ENCODE measurements at regions not wholly inside any gene's neighbourhood (a gene's known extent, or its start where the extent isn't known, plus 50 kb on each side); places are given as distances from the start of the nearest gene placed in this dataset.
"Not testable (repeated sequence)": the region's sequence is repeated elsewhere in the genome, so short reads cannot be mapped to it uniquely, and the experiment has no call there.

DNA sequence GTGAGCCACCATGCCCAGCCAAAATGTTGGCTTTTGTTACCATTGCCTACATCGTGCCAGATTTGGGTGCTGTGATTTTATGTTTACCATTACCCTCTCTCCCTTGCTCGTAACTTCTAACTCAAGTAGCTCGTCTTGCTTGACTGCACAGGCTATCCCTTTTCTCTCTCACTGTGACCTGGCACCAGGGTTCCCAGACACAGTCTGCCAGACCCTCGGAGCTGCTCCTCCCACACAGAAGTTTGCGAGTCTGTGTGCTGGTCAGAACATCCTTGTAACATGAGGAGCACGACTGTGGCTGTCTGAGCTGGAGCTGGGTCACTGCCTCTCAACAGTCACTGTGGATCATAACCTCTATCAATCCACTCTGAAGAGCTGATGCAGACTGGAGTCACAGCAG lies 152.5 kb upstream of the ACKR3 start:
- DNase-seq: no peak

DNA sequence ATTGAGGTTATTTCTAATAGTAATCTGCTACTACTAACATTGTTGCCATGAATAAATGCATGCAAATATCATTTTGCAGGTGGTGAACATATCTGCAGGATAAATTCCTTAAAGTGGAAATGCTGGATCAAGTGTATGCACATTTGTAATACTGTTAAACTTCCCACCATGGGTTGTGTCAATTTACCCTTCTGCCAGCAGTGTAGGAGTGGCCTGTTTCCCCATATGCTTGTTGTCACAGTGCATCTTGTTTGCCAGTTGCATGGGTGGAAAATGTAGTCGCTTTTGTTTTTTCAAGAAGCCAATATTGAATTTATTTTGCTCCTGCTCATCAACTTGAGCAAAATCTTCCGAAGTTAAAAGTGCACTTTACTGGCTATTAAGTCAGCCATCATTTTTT lies 139.0 kb upstream of the ACKR3 start:
- no peak for DNase-seq

DNA sequence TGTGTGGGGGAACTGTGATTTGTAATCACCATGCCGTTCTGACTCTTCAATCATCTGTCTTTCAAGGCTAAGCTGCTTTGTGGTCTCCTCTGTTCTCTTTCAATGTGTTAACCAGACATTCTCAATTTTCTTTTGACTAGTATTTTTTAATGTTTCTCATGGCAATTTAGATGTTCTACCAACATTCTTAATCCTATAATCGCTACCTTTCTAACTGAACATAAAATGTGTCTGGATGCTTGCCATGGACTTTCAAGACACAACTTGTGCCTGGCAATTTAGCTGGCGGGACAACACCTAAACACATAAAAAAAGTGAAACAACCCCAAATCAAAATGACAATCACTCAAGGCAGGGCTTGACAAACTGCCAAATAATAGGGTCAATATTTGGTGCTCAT lies 135.0 kb upstream of the ACKR3 start:
- DNase-seq: no peak

DNA sequence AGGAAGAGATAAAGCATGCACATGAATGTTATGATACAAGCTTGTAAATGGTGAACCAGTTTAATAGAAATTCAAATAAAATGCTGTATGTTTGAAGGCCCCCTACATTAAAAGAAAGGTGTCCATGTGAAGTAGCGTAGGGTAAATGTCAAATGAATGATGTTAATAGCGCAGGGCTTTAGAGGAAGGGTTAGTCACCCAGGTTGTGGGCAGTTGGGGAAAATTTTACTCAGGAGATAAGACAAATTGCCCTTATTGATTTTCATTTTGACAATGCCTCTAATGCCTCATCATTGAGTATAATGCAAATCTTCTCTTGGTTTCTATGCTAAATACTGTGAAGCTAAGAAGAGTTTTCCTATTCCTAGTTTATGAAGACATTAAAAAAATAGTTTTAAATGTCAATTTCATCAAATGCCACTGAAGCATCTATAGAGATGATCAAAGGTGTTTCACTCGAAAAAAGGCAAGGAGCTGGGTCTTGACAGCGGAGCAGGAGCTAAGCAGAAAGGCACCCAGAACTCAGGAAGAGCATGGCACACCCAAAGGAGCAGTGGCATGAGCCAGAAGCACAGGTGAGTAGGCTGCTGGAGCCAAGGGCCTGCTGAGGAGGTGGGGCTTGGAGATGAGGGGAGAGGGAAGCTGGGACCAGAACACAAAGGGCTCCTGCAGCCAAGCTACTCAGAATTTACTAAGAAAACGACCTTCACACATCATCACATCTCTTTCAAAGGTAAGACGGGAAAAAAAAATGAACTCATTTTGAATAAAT lies 129.3 kb upstream of the ACKR3 start:
- no peak for DNase-seq

DNA sequence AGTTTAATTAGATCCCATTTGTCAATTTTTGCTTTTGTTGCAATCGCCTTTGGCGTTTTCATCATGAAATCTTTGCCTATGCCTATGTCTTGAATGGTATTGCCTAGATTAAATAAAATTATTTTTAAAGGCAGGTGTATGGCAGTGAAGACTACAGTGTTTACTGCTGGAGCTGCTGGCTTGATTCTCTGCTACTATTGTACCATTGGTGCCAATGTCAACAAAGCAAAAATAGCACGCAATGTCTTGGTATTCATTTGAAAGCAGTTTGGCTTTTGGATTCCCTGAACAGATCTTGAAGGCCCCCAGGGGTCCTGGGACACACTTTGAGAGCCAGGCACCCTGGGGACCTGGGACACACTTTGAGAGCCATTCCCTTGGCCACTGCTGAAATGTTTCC lies 125.4 kb upstream of the ACKR3 start:
- no peak for DNase-seq

DNA sequence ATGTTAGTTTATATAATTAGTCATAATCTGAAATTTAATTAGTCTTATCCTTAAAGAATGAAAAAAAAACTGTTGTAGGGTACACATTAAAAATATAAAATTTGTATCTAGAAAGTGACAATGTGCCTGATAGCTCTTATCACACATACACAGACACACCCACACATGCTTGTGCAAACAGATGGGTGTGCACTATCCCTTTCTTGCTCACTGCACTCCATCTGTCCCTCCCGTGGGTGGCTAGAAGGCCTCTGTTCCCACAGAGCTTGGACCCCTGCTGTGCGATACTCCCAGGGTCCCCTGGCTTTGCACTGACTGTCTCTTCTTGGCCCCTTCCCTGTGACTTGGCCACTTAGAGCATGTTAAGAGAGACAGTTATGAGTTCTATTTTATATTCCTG lies 123.9 kb upstream of the ACKR3 start:
- DNase-seq: no peak

DNA sequence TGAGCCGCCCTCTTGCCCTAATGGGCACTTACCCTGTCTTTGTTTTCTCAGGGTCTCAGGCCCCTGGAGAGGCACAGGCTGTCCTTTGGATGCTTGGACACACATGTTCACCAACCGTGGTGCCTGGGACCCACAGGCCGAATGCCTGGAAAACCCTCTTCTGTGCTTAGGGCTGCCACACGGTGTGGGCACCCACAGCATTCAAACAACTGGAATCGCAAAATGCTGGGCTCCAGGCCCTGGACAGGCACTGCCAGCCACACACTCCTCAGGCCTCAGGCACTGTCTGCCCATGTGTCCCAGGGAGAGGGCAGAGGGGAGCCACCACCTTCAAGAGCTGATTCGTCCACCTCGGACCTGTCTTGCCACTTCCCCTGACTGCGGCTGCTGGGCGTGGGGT lies 123.1 kb upstream of the ACKR3 start:
- DNase-seq: no peak

DNA sequence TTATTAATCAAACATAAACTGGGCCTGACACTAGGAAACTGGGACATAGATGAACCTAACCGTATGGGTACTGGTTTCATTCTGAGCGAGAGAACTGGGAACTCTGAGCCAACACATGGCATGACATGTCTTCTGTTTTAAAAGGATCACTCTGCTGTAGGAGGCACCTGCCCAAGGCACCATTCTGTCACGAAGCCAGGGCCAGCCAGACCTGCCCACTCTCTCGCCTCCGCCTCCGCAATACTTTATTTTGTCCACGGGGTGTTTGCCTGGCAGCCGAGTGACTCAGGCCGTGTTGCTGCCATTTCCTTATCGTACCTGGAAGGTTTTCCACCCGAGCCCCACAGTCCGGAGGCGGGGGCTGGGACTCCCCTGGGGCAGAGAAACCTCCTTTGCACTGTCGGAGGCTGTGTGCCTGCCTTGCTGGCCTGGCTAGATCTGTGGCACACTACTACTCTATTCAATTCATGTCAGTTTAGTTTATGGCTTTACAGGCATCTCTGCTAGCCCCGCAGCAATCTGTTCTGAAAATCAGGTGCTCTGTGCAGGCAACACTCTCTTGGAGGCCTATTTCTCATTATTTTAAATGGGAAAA lies 120.4 kb upstream of the ACKR3 start:
- DNase-seq: no peak

DNA sequence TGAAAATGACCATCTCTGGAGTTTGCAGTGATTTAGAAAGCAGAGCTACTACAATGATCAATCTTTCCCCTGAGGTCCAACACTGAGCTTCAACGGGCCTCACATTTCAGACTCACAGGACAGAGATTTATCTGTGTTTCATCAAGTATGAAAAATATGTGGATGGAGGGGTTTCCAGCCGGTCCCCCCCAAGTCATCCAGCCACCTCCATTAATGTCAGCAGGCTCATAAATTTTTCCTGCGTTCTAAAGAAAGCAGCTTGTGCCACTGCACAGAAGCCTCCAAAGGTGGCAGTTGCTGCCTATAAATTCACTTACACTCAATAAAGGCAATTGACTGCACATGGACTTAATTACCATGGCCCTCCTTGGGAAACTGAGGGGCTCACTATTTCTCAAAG lies 117.4 kb upstream of the ACKR3 start:
- DNase-seq: no peak

DNA sequence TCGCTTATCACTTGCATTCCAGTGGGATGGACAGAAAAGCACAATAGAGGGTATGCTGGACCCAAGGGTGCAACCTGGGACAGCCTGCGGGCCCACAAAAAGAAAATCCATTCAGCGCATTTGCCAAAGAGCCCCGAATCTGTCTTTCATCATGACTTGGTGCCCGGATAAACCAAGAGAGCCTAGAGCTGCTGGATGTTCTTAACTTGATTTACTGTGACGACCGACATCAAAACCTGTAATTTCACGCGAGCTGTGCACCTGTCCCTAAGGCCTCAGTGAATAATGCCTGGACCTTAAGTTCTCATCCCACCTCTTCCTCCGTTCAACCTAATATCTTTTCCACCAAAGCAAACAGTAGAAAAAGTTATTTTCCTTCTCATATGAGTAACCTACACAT lies 115.5 kb upstream of the ACKR3 start:
- DNase-seq: no peak

DNA sequence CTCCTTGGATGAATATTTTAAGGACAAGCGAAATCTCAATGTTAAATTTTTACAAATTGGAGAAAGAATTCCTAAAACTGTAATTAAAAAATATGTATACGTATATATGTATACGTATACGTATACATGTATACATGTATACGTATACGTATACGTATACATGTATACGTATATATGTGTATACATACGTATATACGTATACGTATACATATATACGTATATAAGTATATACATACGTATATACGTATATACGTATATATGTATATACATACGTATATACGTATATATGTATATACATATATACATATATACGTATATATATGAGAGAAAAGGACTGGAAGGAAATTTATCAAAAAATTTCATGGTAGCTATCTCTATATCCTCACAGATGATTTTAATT lies 110.2 kb upstream of the ACKR3 start:
- no peak for DNase-seq

DNA sequence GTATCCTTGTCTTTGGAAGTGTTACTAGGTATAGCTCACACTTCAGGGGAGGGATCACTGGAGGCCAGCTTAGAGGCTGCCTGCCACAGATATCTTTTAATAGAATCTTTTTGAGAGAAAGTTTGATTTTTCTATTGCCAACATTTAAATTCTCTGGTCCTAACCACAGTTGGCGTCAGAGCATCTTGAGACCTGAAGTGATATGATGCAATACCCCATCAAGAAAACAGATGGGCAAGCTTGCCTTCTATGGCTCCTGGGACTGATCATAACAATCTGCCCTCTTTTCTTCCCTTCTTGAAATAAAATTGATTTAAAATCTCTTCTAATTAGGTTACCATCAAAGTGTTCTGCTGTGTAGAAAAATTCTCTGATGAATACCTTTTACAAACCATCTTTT lies 105.5 kb upstream of the ACKR3 start:
- DNase-seq: no peak

DNA sequence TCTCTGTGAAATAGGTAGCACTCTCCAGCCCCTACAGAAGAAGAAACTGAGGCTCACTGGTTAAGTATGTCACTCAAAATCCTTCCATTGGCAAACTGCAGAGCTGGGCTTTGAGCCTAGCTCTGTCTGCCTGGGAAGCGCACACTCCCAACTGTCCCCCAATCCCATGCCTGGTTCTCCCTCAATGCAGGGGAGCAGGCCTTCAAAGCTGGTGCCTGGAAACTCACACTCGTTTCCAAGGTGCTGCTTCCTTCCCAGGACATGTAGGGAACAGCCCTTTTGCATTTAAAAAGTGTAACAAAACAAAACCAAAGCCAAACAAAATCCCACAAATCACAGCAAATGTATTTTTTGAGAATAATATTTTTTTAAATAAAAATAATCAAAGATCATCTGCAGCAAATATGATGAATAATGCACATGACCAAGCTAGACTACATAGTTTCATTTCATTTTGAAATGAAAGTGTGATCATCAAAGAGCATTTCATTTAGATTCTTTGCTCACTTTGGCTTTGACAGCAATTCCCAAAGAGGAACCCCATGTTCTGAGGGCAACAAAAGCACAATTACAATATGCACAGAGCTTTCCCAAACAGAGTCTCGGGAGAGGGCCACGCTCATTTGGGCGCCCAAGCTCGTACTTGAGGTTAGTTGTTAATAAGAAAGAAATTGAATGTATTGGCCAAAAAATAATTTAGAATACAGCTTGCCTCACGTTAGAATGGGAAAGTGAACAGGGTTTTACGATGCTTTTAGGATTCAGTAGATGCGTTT lies 96.7 kb upstream of the ACKR3 start:
- DNase-seq: no peak

DNA sequence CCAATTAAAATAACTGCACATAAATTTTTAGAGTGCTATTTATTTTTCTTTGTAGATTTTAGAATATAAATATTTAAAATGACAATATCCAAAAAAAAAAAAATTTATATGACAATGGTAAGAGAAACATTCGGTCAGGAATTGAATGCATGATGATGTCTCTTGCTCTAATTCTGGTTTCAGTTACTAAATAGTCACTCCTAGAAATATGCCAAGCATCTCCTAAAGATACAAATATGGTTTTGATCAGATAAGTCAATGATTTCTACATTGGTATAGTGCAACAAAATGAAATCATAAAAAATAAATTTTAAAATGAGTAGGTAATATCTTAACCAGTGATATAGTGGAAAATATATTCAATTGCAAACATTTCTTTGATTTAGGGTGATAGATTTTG lies 95.9 kb upstream of the ACKR3 start:
- no peak for DNase-seq

DNA sequence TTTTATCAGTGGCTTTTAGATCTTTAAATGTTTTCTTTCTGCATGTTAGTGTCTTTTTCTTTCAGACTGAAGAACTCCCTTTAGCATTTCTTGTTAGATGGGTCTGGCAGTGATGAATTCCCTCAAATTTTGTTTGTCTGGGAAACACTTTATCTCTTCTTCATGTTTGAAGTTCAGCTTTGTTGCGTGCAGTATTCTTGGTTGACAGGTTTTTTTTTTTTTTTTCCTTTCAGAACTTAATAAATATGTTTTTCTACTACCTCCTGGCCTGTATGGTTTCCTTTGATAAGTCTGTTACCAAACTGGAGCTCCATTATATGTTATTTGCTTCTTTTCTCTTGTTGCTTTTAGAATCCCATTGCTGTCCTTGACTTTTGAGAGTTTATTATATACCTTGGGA lies 89.8 kb upstream of the ACKR3 start:
- DNase-seq: no peak

DNA sequence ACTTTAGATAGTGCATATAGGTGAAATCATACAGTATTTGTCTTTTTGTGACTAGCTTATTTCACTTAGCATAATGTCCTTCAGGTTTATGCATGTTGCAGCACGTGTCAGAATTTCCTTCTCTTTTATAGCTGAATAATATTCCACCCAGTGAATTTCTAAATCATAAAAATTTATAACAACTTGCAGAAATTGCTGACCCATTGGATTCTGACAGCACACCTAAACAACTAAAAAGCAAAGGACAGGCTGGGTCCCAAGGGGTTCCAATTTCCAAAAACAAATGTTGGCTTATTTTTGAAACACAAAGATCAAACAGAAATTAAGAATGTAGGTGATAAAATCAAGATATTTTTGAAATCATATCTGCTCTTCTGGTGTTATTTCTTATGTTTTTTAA lies 86.5 kb upstream of the ACKR3 start:
- no peak for DNase-seq

DNA sequence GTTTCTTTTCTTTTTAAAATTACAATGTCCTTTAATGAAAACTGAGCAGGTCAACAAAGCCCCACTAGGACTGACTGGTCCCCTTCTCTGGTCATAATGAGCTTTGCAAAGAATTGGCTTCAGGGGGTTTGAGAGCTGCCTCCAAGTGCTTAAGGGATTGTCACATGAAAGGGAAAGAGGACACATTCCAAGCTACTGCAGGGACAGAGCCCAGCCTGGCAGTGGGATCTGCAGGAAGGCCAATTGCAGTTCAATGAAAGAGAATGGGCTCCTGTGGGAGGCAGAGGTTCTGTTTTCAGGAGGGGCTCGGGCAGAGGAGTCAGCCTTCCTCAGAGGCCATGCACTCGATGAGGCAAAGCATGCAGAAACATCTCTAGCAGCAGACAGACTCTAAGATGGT lies 84.1 kb upstream of the ACKR3 start:
- no peak for DNase-seq

DNA sequence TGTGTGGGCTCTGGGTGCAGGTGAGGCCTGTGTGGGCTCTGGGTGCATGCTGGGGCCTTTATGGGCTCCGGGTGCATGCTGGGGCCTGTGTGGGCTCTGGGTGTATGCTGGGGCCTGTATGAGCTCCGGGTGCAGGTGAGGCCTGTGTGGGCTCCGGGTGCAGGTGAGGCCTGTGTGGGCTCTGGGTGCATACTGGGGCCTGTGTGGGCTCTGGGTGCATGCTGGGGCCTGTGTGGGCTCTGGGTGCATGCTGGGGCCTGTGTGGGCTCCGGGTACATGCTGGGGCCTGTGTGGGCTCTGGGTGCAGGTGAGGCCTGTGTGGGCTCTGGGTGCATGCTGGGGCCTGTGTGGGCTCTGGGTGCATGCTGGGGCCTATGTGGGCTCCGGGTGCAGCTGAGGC lies 80.5 kb upstream of the ACKR3 start:
- DNase-seq: not testable (repeated sequence)

DNA sequence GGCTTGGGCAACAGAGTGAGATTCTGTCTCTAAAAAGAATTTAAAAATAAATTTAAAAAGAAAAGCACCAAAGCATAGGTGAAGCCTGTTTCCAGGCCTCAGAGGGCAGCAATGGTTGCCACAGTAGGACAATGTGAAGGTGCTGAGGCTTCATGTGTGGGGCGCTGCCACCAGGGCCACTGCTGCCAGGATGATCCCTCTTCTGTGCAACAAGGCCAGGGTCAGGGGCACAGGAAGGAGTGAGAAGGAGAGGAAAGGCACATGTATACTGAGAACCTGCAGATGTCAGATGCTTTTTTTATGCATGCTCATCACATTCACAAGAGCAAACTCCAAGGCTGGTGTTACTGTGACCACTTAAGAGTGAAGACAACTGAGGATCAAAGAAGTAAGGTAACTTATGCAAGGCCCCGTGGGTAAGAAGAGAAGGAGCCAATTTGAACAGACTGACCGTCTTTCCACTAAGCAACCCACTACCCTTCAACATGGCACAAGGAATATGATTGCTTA lies 79.7 kb upstream of the ACKR3 start:
- DNase-seq: no peak

DNA sequence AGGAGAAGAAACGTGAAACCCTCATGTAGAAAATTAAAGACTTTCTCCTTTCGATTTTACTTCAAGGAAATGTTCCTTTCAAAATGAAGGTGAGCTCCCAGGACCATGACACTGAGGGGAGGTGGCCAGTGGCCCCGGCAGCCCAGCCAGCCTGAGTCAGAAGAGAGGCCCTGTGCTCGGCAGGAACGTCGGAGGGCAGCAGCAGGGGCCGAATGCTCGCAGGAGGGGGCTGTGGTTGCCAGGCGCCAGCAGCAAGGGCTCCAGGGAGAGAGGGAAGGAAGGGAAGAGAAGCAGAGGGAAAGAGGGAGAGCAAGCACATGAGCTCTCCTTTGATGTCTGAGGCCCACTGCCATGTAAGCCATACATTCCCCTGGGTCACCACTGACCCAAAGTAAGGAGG lies 73.3 kb upstream of the ACKR3 start:
- no peak for DNase-seq

DNA sequence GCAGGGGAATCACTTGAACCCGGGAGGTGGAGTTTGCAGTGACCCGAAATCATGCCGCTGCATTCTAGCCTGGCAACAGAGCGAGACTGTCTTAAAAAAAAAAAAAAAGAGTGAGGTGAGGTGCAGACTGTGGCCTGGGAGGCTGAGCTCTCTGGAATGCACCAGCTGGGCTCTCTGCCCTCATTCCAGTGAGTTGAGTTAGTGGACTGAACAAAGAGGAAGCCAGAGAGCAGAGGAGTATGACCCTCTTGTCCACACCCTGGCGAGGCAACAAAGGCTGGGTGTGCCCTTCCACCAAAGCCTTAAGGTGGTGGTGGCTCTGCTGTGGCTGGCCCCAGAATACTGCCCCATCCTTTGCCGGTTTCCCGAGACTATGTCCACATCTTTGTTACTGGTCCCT lies 71.3 kb upstream of the ACKR3 start:
- DNase-seq: no peak

DNA sequence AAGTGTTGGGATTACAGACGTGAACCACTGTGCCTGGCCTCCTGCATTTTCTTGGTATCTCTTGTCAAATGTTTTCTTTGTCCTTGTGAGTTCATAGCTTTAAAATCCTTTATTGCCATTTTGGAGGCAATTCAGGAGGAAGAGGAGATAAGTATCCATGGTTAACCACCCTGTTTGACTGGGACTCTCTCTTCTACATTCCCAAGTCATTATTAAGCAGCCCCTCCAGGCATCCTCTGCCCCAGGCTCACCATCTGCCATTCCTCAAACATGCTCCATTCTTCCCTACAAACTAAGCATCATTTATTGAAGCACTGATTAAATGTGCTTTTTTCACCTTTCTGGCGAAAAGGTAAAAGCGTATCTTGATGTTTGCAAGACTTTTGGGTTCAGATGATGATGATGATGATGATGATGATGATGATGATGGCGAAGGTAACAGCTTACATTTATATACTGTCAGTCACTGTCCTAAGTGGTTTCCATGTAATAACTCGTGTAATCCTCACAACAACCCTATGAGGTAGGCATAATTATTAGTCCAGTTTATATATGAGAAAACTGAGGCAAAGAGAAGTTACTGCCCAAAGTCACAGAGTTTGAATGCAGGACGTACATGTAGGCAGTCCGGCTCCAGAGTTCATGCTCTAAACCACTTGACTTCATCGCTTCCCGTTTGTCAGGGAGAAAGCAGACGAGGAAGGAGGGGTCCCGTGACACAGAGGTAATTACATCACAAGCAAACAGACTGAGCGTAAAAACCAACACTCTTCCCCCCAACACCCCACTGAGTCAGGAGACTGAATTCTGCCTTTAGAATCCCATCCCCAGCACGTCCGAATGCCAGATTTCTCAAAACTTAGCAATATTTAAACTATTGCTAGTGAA lies 69.7 kb upstream of the ACKR3 start:
- no peak for DNase-seq

DNA sequence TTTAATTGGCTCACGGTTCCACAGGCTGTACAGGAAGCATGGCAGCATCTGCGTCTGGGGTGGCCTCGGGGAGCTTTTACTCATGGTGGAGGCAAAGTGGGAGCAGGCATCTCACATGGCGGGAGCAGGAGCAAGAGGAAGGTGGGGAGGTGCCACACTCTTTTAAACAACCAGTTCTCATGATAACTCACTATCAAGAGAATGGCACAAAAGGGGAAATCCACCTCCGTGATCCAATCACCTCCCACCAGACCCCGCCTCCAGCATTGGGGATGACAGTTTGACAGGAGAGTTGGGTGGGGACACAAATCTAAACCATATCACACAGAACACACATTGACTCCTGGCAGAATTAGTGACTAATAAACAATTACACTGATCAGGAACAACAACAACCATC lies 68.6 kb upstream of the ACKR3 start:
- DNase-seq: no peak
